ENCODE measurements at regions not wholly inside any gene's neighbourhood (a gene's known extent, or its start where the extent isn't known, plus 50 kb on each side); places are given as distances from the start of the nearest gene placed in this dataset.
A peak's percentile ranks its signal among the peaks of the same experiment; 100 is the strongest.

DNA sequence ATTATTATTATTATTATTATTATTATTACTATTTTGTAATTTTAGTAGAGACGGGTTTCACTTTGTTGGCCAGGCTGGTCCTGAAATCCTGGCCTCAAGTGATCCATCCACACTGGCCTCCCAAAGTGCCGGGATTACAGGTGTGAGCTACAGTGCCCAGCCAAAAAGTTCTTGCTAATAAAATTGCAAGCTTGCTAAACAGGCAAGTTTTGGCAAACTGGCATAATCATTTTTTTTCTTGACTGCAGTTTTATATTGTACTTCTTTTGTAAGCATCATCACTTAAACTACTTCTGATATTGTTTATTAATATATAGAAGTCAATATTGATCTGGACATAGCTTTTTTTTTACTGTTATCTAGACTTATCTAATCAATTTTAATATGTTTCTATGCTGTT is 536.4 kb downstream of the LRFN5 start:
- DNase-seq, result no peak

DNA sequence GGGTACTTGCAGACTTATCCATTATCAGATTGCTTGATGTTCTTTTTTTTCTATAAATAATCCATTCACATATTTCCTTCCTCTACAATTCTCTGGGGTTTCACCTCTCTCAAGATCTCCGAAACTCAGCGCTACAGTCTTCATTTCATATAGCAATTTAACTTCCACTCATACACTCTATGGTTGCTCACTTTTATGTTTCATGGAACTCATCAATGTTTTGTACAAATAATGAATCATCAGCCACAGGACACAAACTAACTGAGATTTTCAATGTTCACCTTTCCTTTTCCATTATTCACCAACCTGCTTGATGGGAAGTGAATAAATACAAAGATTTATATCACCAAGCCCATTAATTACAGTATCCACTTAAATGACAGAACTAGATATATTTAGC is 534.7 kb downstream of the LRFN5 start:
- DNase-seq, result no peak

DNA sequence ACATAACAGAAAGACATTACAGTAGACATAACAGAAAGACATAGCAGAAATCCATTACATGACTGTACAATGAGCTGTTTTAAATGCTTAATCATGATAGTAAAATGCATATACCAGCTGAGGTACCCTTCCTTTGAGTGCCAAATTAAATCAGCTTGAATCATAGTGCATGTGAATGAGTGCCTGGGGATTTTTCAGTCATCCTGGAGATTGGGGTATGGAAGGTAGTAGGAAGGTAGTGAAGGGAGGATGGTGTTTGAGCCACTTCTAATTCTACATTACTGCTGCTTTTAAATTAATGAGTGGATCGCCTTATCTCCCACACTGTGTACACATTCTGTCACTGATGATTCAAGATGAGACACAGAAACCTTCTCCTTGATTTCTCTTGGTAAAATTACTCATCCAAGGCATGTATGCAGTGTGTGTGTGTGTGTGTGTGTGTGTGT is 534.2 kb downstream of the LRFN5 start:
- DNase-seq, result no peak

DNA sequence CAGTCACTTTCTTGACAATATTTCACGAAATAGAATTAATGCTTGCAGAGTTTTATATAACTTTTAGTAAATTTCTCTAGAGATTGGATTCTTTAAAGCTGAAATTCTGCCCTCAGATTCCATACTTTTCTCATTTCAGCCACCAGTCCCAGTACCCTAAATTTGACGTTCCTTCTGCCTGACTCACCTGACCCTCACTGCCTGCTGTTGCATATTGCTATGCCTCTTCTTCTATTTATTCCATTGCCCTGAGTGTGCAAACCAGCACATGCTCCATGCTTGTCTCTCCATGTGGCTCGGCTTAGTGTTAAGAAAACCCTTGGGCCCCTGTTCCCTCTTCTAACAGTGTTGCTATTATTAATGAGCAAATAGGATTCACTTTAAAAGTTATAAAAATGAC is 533.3 kb downstream of the LRFN5 start:
- no peak for DNase-seq

DNA sequence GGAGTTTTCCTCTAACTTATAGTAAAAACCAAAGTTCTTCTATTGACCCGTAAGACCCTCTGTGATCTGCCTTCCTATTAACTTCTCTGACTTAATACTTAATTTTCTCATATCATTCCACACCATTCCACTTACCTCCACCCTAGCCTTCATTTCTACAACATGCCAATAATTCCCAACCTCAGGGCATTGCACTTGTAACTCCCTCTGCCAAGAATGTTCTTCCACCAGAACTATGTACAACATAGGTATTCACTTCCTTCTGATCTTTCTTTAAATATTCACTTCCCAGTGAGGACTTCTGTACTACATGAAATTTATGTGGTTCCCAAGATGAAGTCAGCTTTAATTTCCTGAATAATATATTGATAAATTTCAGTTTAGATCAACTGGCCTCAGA is 531.7 kb downstream of the LRFN5 start:
- no peak for DNase-seq

DNA sequence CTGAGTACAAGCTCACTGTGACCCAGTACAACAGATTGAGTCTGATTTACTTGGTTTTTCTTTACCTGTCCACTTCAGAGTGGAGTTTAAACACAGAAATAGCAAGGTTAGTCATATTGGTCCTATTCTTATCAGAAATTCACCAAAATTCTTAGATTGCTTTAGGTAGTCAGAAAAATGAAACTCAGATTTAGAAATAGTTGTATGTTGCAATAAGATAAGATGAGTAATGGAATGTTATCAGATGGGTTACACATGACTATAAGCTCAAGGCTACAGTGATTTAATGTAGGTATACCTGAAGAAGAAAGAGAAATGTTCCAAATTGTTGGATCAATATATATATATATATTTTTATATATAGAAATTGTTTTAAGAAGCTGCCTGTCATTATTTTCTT is 524.1 kb downstream of the LRFN5 start:
- DNase-seq, result no peak

DNA sequence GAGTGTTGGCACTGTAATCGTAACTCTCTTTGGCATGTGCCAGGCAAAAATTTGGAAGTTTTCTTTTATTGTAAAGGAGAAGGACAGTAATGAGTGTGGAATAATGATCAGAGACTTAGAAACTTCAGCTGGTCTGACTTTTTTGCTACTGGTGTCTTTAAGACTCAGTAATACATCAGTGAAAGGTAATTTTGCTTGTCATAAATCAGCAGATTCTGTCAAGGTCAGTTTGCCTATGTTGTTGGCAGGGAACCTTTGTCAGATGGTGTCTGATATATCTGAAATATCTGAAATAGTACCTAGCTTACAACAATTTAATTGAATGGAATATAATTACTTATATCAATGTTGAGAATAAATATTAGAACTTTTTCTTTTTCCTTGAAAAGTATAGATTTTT is 516.9 kb downstream of the LRFN5 start:
- no peak for DNase-seq

DNA sequence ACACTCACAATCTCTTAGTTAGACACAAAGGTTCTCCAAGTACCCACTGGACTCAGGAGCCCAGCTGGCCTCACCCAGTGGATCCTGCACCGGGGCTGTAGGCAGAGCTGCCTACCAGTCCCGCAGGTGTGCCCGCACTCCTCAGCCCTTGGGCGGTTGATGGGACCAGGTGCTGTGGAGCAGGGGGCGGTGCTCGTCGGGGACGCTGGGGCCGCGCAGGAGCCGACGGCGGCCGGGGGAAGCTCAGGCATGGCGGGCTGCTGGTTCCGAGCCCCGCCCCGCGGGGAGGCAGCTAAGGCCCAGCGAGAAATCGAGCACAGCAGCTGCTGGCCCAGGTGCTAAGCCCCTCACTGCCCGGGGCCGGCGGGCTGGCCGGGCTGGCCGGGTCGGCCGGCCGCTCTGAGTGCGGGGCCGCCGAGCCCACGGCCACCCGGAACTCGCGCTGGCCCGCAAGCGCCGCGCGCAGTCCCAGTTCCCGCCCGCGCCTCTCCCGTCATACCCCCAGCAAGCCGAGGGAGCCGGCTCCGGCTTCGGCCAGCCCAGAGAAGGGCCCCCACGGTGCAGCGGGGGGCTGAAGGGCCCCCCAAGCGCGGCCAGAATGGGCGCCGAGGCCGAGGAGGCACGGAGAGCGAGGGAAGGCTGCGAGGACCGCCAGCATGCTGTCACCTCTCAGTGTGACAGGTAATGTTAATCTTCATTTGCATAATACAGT is 506.8 kb downstream of the LRFN5 start:
- no peak for DNase-seq

DNA sequence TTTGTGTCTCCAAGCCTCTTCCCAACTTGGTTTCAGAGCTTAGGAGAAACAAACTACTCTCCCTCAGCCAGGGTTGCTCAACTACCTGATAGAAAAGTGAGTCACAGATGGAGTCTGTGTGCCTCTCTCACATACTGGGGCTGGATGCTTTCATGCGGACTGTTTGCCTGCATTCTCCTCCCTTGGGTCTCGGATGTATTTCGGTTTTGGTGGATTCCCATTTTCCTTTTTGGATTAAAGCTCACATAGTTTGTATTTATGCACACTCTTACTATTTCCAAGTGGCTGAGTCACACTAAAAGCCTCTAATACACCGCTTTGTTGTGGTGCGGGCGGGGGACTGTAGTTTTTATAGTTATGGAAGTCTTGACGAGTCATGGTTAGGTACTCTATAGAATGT is 505.4 kb downstream of the LRFN5 start:
- no peak for DNase-seq

DNA sequence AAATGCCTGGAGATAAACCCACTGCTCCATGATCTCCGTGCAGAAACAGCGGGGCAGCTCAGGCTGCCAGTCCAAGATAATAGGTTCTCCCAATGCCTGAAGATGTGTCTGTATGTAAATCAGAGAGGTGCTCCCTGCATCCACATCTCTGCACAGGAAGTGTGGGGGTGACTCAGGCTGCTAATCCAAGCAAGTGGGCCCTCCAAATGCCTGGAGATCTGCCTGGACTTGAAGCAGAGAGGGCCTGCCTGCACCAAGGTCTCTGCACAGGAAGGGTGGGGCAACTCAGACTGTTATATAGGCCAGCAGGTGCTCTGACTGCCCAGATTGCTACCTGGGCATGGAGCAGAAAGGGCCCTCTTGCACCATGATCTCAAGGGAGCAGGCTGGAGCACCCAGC is 504.7 kb downstream of the LRFN5 start:
- DNase-seq, result no peak

DNA sequence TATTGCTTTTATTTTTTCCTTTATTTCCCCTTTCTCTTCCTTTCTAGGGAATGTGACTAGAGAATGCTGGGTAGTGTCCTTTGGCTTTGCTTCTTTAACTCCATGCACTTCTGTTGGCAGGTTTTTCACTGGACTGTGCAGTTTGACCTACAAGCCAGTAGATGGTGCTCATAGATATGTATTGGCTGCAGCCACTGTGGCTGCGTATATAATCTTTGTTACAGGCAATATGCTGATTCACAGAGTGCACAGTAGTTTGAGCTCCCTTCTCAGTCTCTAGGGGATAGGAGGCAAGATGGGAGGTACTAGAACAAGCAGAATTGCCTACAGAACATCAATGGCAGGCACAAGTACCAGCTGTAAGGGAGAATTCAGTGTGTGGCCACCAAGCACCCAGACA is 503.5 kb downstream of the LRFN5 start:
- DNase-seq, result peak; percentile 53

DNA sequence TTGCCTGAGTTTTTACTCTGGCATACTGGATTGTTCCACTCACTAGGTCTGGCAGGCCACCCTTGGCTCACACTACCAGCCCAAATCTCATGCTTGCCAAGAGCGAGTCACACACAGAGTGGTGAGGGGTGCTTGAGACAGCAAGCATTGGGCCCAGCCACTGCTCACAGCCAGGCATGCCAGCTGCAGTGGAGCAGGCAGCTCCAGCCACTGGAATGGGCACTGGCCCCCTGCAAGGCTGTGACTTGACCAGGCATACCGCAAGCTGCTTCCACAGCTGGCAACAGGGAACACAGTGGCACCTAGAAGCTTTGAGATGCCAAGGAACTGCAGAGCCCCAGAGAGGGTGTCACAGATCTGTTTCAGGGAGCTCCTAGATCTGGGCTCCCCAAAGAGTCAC is 488.5 kb downstream of the LRFN5 start:
- no peak for DNase-seq

DNA sequence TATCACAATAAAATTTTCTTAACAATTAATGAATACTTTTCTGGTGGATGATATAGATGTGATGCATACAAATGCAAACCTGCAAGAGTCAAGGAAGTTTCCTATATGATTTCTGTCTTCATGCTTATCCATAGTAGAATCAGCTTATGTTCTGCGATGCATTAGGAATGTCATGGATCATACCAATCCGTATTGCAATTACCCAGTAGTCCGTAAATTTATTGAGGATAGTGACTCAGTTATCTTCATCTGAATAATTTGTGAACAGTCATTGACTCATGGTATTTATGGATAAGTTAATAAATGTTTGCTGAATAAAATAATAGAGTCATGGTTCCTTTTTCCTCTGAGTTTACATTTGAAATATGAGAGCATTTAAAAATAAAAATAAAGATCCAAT is 483.4 kb downstream of the LRFN5 start:
- no peak for DNase-seq

DNA sequence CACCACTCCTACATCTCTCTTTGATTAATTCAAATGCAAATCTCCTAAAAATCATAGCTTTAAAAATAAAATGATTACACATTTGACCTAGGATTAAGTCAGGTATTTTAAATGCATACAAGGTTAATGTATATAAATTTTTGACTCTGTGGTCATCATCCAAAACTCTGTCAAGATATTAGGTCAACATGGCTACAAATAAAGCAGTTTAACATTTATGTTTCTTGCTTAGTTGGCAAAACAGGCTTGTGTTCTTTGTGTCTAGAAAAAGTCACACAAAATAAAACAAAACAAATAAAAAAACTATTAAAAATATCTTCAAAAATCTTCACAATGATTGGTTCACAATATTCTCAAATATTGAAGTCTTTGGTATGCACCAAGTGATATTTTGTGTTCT is 473.2 kb downstream of the LRFN5 start:
- no peak for DNase-seq

DNA sequence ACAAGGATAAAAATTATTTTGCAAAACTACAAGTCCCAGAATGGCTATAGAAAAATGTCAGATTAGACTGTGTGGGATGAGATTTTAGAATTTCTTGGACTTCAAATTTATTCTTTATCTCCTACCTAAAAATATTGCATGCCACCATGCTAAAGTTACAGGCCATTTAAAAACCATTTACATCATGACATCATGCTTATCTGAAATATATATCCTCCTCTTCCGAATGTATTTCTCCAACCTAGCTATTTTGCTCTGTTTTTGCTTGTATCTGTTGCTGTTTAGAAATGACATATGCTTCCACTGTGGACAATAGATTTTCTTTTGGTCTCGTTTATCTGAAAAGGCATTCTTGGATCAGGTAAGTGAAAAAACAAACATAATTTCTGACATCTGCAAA is 471.7 kb downstream of the LRFN5 start:
- DNase-seq, result no peak

DNA sequence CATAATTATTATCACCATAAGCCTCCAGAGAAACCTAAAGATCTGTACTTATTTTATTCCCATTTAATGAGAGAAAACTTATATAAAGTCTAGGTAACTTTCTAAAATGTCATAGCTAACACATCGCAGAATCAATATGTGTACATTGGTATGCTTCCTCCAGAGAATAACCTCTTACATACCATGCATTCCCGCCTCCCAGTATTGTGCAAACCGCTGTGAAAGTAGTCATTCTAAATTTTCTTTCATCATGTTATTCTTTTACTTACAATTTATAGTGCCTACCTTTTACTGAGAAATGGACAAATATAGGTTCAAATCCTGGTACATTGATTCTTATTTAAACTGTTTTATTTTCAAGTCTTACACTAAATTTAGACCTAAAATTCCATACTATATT is 463.4 kb downstream of the LRFN5 start:
- DNase-seq, result no peak

DNA sequence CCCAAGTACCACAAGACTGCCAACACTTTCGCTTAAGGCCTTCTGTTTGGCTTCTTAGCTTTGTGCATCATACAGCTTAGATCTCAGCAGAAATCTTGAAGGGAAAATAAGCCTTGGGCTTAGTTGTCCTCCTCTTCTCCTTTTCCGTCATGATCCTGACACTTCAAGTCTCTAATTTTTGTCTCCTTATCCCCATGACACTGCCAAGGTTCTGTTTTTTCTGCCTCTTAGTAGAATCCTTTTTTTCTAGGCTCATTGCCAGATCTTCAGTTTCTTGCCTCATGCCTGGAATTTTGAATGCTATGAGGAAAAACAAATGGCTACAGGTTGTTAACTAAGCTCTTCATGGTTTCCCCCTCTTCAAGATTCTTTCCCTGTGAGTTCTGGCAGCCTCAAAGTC is 450.4 kb downstream of the LRFN5 start:
- DNase-seq, result no peak

DNA sequence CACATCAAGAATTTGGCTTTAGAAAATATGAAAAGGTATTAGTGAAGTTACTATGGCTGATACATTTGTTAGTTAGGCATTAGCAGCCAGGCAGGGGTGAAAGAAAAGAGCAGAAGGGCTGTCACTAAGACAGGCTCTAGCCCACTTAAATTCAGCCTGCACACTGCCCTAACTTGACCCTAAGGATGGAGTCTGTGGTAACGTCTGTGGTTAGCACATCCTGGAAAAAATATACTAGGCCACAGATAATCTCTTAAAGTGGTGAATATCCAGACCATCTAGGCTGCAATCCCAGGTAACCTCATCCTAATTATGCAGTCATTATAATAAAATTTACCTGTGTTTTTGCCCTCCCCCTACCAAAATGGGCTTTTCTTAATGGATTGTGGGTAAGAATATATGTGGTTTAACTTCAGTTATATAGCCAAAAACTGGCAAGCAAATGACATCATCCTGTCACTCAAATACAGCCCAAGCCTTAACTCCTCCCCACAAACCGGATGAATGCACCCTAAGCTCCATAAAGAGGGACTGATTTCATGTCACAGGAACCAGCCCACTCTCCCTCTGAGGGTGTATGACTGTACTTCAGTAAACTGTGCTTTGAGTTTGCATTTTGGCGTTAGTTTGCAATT is 440.9 kb downstream of the LRFN5 start:
- no peak for DNase-seq

DNA sequence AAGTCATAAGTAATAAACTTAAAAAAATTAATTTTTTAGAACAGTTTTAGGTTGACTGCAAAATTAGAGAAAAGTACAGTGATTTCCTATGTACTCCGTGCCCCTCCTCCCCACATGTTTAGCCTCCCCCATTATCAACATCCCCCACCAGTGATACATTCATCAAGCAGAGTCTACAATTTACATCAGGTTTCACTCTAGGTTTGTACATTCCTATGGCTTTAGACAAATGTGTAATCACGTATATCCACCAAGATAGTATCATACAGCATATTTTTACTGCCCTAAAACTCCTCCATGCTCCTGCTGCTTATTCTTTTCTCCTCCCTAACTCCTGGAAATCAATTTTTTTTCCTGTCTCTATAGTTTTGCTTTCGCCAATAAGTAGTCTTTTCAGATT is 438.7 kb downstream of the LRFN5 start:
- no peak for DNase-seq

DNA sequence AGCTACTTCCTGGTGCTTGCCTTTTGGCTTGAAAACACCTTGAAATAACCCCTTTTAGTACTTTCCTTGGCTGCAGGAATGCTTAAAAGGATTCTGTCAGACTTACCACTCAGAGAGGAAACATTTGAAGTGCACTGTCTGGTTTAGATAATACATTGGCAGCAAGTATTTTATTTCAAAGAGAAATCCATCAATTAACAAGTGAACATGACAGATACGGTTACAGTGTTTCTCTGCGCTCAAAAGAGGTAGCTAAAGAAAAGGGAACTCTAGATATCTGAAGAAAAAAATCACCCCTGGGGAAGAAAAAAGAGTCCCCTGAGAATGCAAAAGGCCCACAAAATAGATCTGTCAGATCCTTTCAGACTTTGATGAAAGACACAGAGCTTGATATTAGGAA is 421.9 kb downstream of the LRFN5 start:
- DNase-seq, result no peak

DNA sequence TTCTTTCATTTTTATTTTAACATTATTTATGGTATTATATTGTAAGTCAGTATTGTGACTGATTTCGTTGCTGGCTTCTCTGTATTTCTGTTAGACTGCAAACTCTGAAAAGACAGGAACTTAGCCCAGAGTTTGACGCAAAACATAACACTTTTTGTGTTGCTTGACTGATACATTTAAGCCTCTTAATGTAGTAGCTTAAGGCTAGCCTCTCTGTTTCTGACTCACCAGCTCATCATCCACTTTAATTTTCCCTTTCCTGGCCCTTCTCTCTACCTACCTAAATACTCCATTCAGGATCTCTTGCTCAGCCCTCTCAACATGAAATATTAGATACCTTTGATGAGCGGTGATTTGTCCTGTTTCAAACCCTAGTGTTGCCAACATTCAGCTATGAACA is 420.6 kb downstream of the LRFN5 start:
- no peak for DNase-seq

DNA sequence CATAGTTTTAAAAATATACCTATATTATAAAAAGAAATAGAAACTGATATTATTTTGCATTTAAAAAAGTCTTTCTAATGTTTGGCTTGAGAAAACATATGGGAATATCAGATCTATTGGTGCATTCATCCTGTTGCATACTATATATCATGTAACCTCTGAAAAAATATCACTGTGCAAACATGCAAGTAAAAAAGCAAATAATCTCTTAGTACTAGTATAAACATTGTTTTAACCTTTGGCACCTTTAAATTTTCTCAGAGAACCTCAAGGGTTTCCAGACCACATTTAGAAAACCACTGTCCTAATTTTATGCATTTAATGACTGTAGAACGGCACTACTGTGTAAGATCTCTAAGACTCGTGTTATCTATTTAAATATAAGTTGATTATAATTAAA is 416.8 kb downstream of the LRFN5 start:
- DNase-seq, result peak; percentile 75

DNA sequence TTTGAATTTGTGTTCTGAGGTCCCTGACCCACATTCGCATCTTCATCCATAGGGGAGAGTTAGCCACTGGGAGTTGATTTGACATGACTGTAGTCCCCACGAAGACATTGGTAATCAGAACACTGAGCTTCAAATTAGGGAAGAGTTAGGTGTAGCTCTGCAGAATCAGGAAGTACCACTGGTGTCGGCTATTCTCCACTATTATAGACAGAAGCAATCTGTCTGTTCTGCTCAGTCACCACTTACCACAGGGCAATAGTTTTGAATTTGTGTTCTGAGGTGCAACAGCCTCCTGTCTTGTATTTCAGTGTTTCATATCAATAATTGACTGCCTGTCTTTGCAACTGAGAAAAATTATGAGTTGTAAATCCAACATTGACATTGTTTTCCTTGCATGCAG is 407.6 kb downstream of the LRFN5 start:
- no peak for DNase-seq

DNA sequence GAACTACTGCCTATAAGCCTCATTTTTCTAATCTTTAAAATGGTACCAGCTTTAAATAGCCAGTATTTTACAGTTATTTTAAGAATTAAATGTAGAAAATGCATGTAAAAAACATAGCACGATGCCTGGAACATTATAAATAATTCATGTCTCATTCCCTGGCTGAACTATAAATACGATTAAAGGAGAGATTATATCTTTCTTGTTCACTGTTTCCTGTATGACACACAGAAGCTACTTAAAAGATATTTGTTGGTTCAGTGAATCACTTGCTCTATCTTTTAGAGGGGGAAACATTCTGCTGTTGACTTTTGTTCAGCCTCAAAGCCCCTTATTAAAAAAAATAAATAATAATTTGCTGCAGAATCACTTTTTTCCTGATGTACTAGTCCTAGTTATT is 406.9 kb downstream of the LRFN5 start:
- no peak for DNase-seq

DNA sequence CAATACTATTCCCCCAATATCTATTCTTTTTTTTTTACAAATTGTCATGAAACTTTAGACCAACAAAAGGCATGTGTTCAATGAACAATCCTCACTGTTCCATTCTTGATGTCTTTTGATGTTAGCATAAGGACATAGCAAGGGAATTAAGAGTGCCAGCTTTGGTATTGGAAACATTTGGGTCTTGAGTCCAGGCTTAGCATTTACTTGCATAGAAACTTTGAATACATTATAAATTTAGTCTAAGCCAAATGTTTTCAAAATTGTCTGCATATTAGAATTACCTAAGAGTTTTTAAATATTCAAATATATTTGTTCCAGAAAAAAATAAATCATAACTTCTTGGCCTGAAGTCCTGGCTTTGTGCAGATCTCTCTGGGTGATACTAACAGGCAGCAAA is 406.5 kb downstream of the LRFN5 start:
- DNase-seq, result no peak
